Endothelial cell of umbilical vein (primary cell): ENCODE measurements at regions not wholly inside any gene's neighbourhood (a gene's known extent, or its start where the extent isn't known, plus 50 kb on each side); places are given as distances from the start of the nearest gene placed in this dataset.

Experiments used
- CTCF ChIP-seq, 2 donors: IDR thresholded peaks; 1 replicate in 1 of 2; 2 replicates in 1 of 2; pipeline ENCODE4 v1.5.1; 2011; ENCODE audit warnings: low read length in 2 of 2, mild to moderate bottlenecking in 2 of 2, moderate library complexity in 2 of 2, control low read depth in 1 of 2, inconsistent platforms in 1 of 2, low read depth in 1 of 2; ENCODE audit not compliant: insufficient read depth in 1 of 2; ENCODE audit errors: extremely low read depth in 1 of 2
- EZH2 ChIP-seq: IDR thresholded peaks from 2 replicates; pipeline ENCODE4 v1.6.1; 2012; ENCODE audit warnings: borderline replicate concordance, low read depth, mild to moderate bottlenecking, moderate library complexity, low read length, inconsistent platforms; ENCODE audit not compliant: severe bottlenecking
- FOS ChIP-seq: IDR thresholded peaks from 2 replicates; pipeline ENCODE4 v1.6.1; 2011; ENCODE audit warnings: mild to moderate bottlenecking, low read length, moderate library complexity, borderline replicate concordance; ENCODE audit not compliant: insufficient read depth
- GATA2 ChIP-seq: IDR thresholded peaks from 2 replicates; pipeline ENCODE4 v1.7.0; 2011; ENCODE audit warnings: low read depth, mild to moderate bottlenecking, moderate library complexity, mixed read lengths, low read length; ENCODE audit not compliant: insufficient read length, insufficient read depth
- JUN ChIP-seq: IDR thresholded peaks from 2 replicates; pipeline ENCODE4 v1.6.1; 2011; ENCODE audit warnings: borderline replicate concordance, low read depth; ENCODE audit not compliant: insufficient read length, insufficient read depth
- MAX ChIP-seq: IDR thresholded peaks from 2 replicates; pipeline ENCODE4 v1.6.1; 2011; ENCODE audit not compliant: insufficient read depth, insufficient read length
- MYC ChIP-seq: IDR thresholded peaks from one replicate; pipeline ENCODE4 v1.6.1; 2011; ENCODE audit warnings: mild to moderate bottlenecking, low read depth, low read length
- POLR2A ChIP-seq: IDR thresholded peaks from 2 replicates; pipeline ENCODE4 v1.6.1; 2012; ENCODE audit warnings: low read depth, mild to moderate bottlenecking, control low read depth, low read length
- POLR2AphosphoS5 ChIP-seq: IDR thresholded peaks from 2 replicates; pipeline ENCODE4 v1.6.1; 2012; ENCODE audit warnings: low read depth, mild to moderate bottlenecking, control low read depth, low read length, moderate library complexity; ENCODE audit not compliant: insufficient read depth

GRCh38 chr20:53685070-53685595, 91.5 kb upstream of the ZNF217 start:
- TF ChIP-seq CTCF (IDR thresholded peaks at IDR 0.05; ENCODE audit: extremely low read depth in 1 of 2, insufficient read depth in 1 of 2, low read depth in 1 of 2, low read length in 2 of 2) (no peak), EZH2 (no peak), MYC (no peak), JUN (no peak), POLR2A (no peak), POLR2AphosphoS5 (no peak), MAX (no peak), FOS (no peak), GATA2 (no peak)
